A549 (cell line): ENCODE measurements at regions not wholly inside any gene's neighbourhood (a gene's known extent, or its start where the extent isn't known, plus 50 kb on each side); places are given as distances from the start of the nearest gene placed in this dataset.

ENCODE experiments used
- BHLHE40 ChIP-seq: IDR thresholded peaks from 2 replicates; pipeline ENCODE4 v1.6.1; 2012; ENCODE audit warnings: low read depth, low read length, inconsistent platforms
- MAFK ChIP-seq: fragments of 450-650 bp; IDR thresholded peaks from 2 replicates; pipeline ENCODE4 v1.6.1; 2014; ENCODE audit not compliant: partially characterized antibody
- POLR2A ChIP-seq: IDR thresholded peaks from 2 replicates; pipeline ENCODE4 v1.6.1; 2012; ENCODE audit warnings: mild to moderate bottlenecking, low read length
- RNF2 ChIP-seq: fragments of 200-600 bp; sonication (generic); IDR thresholded peaks from 2 replicates; pipeline ENCODE4 v1.6.1; 2016; ENCODE audit warnings: low read depth, mild to moderate bottlenecking, antibody characterized with exemption, moderate library complexity, borderline replicate concordance
- TF ChIP-seq, protein P1 (sequence below): fragments of >200 bp; sonication (Bioruptor Twin); formaldehyde crosslinking; IDR thresholded peaks from 3 replicates; pipeline ENCODE4 v1.5.1; 2016
- TF ChIP-seq, protein P2 (sequence below): fragments of 250-450 bp; sonication (Bioruptor Pico); IDR thresholded peaks from 2 replicates; pipeline ENCODE4 v1.5.0; 2020; ENCODE audit warnings: low read depth, mild to moderate bottlenecking, moderate library complexity

DNA sequence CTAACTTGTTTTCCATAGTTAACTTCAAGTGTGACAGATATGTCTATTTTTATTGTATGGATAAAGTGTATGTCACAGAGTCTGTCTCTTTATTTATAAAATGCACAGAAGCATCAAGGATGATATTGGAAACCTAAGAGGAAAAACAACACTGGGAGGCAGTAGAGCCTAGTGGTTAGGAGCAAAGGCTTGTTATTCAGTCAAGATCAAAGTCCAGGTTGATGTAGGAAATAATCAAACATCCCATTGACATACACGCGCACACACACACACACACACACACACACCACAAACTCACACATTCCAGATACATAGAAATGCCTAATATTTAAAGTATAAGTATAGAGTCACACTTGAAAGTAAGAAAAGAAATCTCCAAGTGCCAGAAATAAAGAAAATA lies 206.8 kb downstream of the CHRDL1 start:
- no peak for TF ChIP-seq BHLHE40
- TF ChIP-seq, protein P1, sequence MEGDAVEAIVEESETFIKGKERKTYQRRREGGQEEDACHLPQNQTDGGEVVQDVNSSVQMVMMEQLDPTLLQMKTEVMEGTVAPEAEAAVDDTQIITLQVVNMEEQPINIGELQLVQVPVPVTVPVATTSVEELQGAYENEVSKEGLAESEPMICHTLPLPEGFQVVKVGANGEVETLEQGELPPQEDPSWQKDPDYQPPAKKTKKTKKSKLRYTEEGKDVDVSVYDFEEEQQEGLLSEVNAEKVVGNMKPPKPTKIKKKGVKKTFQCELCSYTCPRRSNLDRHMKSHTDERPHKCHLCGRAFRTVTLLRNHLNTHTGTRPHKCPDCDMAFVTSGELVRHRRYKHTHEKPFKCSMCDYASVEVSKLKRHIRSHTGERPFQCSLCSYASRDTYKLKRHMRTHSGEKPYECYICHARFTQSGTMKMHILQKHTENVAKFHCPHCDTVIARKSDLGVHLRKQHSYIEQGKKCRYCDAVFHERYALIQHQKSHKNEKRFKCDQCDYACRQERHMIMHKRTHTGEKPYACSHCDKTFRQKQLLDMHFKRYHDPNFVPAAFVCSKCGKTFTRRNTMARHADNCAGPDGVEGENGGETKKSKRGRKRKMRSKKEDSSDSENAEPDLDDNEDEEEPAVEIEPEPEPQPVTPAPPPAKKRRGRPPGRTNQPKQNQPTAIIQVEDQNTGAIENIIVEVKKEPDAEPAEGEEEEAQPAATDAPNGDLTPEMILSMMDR: no peak
- no peak for TF ChIP-seq MAFK
- TF ChIP-seq RNF2: no peak
- no peak for TF ChIP-seq POLR2A
- TF ChIP-seq, protein P2, sequence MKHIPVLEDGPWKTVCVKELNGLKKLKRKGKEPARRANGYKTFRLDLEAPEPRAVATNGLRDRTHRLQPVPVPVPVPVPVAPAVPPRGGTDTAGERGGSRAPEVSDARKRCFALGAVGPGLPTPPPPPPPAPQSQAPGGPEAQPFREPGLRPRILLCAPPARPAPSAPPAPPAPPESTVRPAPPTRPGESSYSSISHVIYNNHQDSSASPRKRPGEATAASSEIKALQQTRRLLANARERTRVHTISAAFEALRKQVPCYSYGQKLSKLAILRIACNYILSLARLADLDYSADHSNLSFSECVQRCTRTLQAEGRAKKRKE (CRISPR knock-in tag): no peak
